HG02943 (cell line): ENCODE measurements at regions not wholly inside any gene's neighbourhood (a gene's known extent, or its start where the extent isn't known, plus 50 kb on each side); places are given as distances from the start of the nearest gene placed in this dataset.
"Not testable (repeated sequence)": the region's sequence is repeated elsewhere in the genome, so short reads cannot be mapped to it uniquely, and the experiment has no call there.

Source experiments
- ATAC-seq: cut with Tn5 transposase; IDR thresholded peaks from one replicate; pipeline ENCODE4 v1.9.1; 2021; ENCODE audit warnings: mild to moderate bottlenecking, low read depth, moderate library complexity; ENCODE audit not compliant: unreplicated experiment

DNA sequence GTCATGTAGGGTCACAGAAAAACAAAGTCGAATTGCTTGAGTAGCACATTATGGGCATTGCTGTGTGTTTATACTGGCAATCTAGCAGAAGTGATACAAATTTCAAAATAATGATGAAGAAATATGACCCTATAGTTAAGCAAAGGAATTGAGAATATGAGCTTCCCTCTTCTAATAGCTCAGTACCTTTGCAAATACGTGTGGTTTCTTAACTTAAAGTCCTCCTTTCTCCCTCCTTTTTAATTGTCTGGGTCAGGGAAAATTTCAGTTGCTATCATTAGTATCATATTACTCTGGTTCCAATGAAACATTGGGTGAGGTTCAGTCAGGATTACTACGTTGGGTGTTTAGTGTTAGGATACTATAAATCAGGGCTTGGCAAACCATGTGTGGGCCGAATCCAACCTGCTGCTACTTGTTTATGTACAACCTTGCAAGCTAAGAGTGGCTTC lies 166.8 kb upstream of the CARMIL1 start:
- no peak for ATAC-seq

DNA sequence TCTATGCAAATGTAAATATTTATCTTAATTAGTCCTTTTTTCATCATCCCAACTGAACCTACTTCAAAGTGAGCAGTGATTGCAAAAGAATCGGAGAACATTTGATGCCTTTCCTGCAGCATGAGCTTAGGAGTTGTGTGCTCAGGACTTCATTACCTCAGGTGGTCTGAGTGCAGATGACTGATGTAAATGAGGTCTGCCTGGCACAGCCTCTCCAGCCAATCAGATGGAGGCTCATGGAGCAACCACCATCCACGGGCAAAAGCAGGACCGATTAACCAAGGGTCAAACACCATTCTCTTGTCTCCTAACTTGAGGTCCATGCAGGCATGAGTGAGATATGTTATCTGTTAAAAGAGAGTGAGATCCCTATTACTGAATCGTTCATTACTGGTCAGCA lies 165.7 kb upstream of the CARMIL1 start:
- ATAC-seq, result no peak

DNA sequence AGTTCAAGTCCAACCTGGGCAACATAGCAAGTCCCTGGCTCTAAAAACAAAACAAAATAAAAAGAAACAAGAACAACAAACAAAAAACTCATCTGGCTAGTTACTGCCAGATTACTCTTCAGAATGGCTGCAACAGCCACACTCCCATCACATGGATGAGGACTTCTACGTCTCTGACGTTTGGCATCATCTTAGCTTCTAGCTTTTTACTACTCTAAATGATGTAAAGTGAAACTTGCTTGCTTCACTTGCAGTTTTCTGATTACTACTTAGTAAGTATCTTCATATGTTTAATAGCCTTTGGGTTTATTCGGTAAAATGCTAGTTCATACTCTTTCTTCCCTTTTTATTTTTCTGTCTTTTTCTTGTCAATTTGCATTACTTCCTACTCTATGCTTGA lies 161.1 kb upstream of the CARMIL1 start:
- no peak for ATAC-seq

DNA sequence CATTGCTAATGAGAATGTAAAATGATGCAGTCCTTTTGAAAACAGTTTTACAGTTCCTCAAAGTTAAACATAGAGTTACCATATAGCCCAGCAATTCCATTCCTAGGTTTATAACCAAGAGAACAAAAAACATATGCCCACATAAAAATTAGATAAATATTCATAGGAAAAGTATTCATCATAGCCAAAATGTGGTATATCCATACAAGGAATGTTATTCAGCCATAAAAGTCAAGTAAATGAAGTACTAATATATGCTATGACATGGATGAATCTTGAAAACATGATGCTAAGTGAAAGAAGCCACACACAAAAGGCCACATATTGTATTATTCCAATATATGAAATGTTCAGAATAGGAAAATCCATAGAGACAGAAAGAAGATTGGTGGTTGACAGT lies 158.0 kb upstream of the CARMIL1 start:
- ATAC-seq, result no peak

DNA sequence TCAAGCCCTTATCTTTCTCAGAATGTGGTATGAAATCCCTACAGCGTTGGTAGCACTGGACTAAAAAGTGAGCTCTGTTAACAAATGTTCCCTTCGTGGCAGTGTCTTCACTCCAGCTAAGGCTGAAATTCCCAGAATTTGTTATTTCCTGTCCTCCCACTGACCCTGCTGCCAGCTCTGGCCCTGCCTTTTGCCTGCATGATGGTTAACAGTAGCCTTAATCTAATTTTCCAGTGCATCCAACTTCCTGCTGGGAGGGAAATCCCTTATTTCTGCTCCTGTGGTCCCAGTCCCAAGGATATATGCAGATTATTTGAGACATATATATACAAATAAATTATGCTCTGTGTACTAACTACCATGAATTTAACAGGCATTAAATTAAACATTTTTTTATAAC lies 157.2 kb upstream of the CARMIL1 start:
- no peak for ATAC-seq

DNA sequence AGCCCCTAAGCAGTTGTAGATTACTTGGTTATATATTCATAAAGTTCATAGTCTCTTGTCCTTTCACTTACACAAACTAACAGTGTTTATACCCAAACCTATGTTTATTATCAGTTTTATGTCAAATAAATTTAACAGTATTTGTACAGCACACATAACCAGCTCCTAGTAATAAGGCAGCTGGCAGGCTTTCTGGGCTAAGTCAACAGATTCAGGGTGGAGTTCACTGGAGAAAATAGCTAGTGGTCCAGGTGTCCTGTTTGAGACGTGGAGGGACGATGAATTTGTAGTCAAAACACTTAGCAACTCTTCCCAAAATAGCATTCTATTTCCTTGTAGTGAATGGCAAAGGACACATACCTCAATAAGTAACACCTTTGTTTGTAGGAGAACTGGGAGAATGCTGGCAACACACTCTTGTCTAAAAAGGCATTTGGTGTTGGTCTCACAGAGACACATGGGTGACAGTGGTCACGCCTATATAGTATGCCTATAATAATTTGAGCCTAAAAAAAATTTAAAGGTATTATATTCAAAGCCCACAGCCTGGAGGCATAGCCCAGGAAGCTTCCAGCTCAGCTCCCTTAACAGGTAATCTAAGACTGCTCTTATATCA lies 156.4 kb upstream of the CARMIL1 start:
- ATAC-seq, result no peak

DNA sequence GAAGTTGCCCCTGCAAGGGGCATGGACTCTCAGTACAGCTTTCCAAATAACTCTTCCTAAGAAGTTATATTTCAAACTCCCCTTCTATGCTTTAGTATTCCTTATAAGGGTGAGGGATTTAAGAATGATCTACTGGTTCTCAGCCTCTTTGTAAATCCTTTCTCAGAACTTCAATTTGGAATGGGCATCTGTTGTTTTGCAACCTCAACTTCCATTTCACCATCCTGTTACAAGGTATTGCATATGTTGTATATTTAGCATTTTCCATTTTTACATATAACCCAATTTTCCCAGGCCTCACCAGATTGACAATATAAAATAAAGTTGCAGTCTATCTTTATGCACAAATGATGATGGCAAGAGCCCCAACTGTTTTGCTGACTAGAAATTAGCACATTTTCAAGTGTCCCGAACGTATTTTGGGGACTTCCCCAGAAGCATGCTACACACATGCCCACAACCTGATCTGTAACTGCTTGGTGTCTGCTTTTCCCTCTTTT lies 154.9 kb upstream of the CARMIL1 start:
- ATAC-seq, result no peak

DNA sequence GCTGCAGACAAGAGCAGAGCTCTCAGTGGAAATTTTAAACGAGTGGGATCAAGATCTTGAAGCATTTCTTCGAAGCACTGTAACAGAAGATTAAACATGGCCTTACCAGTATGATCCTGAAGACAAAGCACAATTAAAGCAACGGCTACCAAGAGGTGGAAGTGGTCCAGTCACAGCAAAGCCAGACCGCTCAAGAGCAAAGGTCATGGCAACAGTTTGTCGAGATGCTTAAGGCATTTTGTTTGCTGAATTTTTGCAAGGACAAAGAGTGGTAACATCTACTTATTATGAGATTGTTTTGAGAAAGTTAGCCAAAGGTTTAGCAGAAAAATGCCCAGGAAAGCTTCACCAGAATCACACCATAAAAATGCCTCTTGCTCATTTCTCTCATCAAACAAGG lies 153.4 kb upstream of the CARMIL1 start:
- no peak for ATAC-seq

DNA sequence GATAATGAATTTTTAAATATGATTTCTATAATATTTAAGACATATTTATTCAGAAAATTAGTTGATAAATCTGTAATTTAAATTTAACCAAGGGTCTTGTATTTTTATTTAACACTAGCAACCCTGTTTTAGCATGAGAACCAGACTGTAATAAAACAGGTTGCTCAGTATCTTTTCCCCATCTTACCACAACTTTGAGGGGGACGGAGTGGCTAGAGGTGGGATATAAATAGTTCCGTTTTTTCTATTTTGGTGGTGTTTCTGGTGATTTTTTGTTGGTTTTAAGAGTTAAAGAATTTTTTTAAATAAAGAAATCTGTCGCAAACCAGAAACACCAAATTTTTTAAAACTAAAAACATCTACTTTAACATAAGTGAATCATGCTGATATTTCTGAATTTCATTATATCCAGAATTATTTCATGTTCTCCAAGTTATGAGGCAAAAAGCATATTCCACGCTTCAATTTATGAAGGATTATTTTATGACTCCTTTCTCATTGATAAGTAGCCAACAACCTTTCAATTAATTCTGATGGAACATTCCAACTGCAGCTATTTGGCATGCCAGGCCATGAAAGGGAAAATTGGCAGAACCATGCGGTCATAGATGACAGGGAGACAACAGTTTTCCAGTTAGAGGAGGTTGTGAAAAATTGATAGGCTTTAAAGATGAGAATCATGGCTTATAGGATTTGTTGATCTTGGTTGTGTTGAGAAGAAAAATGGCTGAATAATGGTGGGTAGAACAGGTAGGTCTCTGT lies 151.9 kb upstream of the CARMIL1 start:
- ATAC-seq, result no peak

DNA sequence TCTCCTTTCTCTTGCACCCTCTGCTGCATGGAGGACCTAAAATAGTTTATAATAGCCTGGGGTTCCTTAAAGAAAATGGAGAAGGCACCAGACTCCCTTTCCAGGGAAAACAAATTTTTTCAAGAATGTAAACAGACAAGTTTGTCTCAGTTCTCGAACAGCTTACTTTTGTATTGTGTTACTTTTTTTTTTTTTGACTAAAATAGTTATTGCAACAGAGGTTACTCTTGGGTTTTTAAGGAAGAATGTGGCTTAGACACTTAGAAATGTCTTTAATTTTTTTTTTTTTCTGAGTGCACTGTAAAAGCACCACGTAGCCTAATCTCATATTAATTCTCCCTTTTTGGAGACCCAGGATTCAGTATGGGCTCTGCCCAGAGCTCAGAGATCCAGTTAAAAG lies 148.7 kb upstream of the CARMIL1 start:
- ATAC-seq, result no peak

DNA sequence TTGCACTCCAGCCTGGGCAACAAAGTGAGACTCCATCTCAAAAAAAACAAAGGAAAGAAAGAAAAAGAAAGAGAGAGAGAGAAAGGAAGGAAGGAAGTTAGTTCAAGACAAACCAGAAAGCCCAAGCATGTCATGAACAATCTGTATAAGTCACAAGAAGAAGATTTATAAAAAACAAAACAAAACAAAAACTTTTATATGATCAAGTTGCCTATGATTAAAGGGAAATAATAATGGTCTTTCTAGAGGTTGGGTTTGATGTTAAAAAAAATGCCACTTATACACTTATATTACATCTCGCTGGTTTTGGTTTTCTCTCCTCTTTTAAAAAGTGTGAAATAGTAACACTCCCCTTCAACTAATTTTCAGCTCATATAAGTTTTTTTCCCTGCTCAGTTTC lies 146.2 kb upstream of the CARMIL1 start:
- ATAC-seq, result no peak

DNA sequence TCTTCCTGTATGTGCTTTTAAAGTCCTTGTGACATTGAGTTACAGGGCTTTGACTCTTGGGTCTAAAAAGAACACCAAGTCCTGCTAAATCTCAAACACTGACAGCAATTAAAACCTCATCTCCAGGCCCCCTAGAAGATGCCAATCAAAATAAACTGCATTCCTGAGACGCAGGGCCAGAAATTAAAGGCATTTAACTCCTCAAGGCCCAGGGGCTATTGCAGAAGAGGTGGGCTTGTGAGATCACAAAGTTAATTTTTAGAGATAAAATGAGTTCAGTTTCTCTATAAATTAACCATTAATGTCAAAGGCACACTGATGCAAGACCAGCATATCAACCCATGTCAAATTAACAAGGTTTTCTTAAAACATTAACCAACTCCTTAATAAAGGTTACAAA lies 145.6 kb upstream of the CARMIL1 start:
- ATAC-seq, result no peak

DNA sequence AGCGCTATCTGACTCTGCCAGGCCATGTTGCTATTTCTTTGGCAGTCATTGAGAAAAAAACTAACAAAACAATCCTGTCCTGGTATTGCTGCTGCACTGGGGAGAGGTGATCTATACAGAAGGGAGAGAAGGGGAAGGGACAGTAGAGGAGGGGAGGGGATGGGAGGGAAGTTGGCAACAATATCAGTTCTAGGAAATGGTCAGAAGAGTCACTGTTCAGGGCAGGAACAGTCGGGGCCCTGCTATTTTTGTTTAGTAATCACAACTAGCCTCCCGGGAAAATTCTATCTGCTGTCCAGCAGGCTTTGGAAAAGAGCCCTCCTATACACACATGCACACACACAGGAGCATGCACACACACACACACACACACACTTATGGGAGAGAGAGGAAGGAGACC lies 142.3 kb upstream of the CARMIL1 start:
- no peak for ATAC-seq

DNA sequence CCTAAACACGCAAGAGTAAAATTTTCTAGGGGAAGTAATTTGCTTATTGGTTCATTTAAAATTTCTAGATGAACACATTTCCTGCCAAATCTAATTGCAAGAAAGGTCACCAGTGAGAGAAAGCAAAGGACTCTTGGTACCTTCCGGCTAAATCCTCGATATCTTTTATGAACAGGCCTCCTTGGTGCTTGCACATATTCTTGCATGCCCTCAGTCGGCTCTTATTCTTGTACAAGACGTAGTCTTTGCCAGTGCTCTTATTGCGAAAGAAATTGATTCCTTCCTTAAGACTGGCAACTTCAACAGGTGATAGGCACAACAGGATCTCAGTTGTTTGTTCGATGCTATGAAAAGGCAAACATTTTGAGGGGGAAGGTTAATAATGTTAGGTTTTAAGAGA lies 141.7 kb upstream of the CARMIL1 start:
- no peak for ATAC-seq

DNA sequence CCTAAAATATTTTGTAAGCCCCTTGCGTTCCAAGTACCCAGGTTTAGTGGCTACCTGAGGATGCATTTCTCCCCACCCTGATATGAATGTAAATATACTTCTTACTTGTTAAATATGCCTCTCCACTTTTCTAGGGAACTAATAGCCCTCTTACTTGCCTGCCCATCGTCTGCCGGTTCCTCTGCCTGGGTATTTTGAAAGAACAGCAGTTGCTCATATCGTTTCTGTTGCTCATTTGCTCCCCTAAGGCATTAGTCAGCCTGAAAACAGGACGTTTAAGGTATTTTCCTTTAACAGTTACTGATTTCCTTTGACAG lies 141.3 kb upstream of the CARMIL1 start:
- ATAC-seq, result no peak

DNA sequence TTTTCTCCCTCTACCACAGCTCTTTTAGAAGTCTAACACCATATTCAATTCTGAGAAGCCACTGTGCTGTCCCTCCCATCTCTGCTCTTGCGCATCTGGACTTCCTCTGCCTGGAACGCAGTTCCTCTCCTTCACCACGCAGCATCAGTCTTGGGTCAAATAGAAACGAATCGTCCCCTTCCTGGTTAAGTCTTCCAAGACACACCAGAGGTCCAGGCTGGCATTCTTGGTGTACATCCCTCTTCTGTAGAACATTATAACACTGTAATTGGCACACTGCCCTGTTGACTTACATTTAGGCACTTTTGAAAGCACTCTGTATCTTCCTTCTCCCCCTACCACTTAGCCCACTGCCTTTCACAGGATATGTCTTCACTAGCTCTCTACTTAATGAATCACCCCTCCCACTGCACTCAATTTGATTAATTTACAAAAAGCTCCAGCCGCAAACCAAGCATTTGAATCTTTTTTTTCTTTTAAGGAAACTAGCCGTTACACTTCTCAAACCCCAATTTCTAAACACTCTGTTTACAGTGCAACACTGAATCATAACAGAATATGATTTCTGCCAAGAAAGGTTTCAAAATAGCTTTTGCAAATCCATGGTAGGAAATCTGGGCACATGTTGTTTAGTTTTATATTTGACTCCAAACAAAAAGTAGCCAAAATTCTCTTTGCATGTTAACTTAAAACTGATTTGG lies 140.8 kb upstream of the CARMIL1 start:
- peak; percentile 90 for ATAC-seq

DNA sequence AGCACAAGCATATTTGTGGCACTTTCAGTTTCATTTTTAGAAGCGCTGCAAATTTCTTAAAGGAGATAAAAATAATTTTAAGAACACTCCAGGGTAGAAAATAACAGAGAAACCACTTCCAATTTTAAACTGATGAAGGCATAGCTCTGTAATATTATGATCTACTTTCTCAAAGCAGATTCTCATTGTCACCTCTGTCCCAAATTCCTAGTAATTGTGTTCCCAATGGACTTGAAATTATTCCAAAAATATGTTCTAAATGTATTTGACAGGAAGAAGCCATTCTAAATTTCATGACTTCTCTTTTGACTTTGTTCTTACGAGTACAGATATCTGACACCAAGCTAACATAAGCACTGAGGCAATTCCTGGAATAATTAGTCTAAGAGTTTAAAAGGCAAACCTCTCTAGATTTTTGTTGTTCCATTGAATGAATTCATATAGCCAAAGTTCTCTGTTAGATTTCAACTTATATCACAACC lies 140.2 kb upstream of the CARMIL1 start:
- no peak for ATAC-seq

DNA sequence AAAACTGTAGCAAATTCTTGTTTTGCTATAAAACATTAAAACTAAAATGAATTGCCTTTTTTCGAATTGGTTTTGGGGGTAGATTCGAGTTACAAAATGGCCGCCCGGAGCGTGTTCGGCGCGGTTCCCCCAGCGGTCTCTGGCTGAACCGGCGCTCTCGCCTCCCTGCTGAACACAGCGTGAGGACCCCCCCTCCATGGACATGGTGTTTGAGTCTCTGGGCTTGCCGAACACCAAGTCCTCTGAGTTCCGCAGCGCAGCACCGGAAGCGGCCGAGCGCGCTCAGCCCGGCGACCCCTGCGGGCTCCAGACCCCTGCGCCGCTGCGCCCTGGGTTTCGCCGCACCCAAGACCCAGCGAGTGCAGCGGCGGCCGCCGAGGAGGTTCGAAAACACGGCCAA lies 139.6 kb upstream of the CARMIL1 start:
- ATAC-seq, result not testable (repeated sequence)

DNA sequence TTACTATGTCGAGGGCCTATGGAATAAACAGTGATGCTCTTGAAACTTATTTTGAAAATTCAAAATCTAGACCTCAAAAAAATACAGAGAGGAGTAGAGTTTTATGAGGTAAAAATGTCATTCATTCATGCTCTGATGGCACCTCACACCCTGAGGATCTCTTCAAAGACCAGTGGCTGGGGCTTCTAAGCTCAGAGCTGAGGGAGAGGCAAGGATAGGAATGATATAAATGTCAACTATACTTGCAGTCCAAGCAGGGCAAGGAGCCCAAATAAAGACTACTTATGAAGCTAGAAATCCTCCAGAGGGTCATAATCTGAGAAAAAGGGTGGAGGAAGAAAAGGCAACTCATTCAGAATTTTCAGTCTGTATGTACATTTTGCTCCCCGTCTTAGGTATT lies 136.7 kb upstream of the CARMIL1 start:
- no peak for ATAC-seq

DNA sequence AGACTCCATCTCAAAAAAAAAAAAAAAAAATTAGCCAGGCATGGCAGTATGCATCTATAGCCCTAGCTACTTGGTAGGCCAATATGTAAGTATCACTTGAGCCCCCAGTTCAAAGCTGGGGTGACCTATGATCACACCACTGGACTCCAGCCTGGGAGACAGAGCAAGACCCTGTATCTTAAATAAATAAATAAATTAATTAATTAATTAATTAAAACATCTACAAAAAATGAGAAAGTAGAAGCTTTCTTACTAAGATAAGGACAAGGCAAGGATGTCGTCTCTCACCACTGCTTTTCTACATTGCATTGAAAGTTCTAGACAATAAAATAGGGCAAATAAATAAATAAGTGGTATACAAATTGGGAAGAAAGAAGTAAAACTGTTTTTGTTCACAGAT lies 134.3 kb upstream of the CARMIL1 start:
- ATAC-seq, result no peak

DNA sequence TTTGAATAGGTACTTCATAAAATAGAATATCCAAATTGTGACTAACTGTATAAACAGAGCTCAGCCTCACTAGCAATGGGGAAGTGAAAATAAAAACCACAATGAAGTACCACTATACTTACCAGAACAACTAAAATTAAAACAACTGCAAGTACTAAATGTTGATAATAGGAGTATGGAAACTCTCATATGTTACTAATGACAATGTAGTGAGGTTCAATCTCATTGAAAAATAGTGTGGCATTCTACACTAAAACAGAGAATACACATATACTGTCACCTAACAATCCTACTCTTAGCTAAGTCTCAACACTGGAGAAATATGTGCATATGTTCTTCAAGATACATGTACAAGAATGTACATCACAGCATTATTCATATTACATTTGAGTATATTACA lies 132.0 kb upstream of the CARMIL1 start:
- peak; percentile 83 for ATAC-seq

DNA sequence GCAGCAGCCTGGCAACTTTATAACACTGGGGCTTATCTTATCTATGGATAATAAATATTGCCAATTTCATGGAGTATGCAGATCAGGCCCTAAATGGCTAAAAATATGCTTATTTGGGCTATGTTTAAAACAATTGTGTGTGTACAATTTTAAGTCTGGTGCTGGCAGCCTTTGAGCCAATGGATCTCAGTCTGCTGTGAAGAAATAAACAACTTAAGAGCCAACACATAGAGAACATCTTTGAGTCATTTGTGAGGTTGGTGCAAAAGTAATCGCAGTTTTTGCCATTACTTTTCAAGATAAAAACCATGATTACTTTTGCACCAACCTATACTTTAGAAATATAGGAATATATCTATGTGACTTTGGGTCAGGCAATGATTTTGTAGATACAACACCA lies 129.1 kb upstream of the CARMIL1 start:
- ATAC-seq, result no peak
